ENCODE measurements at regions not wholly inside any gene's neighbourhood (a gene's known extent, or its start where the extent isn't known, plus 50 kb on each side); places are given as distances from the start of the nearest gene placed in this dataset.

- TF ChIP-seq, protein P1, sequence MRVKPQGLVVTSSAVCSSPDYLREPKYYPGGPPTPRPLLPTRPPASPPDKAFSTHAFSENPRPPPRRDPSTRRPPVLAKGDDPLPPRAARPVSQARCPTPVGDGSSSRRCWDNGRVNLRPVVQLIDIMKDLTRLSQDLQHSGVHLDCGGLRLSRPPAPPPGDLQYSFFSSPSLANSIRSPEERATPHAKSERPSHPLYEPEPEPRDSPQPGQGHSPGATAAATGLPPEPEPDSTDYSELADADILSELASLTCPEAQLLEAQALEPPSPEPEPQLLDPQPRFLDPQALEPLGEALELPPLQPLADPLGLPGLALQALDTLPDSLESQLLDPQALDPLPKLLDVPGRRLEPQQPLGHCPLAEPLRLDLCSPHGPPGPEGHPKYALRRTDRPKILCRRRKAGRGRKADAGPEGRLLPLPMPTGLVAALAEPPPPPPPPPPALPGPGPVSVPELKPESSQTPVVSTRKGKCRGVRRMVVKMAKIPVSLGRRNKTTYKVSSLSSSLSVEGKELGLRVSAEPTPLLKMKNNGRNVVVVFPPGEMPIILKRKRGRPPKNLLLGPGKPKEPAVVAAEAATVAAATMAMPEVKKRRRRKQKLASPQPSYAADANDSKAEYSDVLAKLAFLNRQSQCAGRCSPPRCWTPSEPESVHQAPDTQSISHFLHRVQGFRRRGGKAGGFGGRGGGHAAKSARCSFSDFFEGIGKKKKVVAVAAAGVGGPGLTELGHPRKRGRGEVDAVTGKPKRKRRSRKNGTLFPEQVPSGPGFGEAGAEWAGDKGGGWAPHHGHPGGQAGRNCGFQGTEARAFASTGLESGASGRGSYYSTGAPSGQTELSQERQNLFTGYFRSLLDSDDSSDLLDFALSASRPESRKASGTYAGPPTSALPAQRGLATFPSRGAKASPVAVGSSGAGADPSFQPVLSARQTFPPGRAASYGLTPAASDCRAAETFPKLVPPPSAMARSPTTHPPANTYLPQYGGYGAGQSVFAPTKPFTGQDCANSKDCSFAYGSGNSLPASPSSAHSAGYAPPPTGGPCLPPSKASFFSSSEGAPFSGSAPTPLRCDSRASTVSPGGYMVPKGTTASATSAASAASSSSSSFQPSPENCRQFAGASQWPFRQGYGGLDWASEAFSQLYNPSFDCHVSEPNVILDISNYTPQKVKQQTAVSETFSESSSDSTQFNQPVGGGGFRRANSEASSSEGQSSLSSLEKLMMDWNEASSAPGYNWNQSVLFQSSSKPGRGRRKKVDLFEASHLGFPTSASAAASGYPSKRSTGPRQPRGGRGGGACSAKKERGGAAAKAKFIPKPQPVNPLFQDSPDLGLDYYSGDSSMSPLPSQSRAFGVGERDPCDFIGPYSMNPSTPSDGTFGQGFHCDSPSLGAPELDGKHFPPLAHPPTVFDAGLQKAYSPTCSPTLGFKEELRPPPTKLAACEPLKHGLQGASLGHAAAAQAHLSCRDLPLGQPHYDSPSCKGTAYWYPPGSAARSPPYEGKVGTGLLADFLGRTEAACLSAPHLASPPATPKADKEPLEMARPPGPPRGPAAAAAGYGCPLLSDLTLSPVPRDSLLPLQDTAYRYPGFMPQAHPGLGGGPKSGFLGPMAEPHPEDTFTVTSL (CRISPR knock-in tag; IDR thresholded peaks at IDR 0.05; ENCODE audit: borderline replicate concordance), result no peak
- no peak for TF ChIP-seq GZF1 (CRISPR knock-in tag; IDR thresholded peaks at IDR 0.05)
- no peak for TF ChIP-seq ARHGAP35 (CRISPR knock-in tag; IDR thresholded peaks at IDR 0.05; ENCODE audit: borderline replicate concordance)
- TF ChIP-seq PAF1 (CRISPR knock-in tag; IDR thresholded peaks at IDR 0.05), result no peak
- no peak for TF ChIP-seq NR2F6 (IDR thresholded peaks at IDR 0.05)
- no peak for TF ChIP-seq NR2F6 (CRISPR knock-in tag; IDR thresholded peaks at IDR 0.05)
Observed at GRCh38 chr2:78293768-78294167, 731.7 kb upstream of the REG3G start (continued).

DNA sequence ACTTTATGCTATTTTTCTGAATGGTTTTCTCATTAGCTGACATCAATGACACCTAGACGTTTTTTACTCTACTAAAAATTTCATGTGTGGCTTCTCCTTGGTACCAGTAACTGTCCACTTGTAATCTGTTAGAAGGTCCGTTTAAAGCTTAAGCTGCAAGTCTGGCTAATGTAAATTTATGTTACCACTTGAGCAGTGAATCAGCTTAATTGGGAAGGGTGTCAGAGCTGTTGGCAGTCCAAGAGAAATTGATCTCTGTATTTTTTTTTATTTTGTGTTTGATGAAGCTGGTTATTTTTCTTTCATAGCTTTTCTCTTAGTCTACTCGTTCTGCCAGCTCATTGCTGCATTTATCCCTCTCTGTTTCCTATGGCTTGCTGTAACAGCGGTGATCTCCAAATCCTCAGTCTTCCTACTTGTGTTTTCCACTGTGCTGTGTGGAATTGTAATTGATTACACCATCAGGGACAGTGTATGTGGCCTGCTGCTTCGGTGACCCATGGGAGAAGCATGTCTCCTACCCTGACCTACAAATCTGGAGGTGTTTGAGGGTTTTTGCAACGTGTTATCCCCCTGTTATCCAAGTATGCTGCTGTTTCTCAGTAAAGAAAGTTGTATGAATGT lies 724.2 kb upstream of the REG3G start:
- Histone ChIP-seq H2AFZ (ENCODE audit: low read length) (no peak overlapping the region), H3K4me3 (replicated peaks in 1 of 3; ENCODE audit: insufficient read depth in 1 of 3, low read depth in 2 of 3, low read length in 3 of 3) (no peak overlapping the region), H3K27me3 (ENCODE audit: control insufficient read depth in 1 of 2, insufficient read depth in 2 of 2, low read length in 2 of 2) (no peaks in the 10 kb centered on the region), H3K9me3 (ENCODE audit: low read length) (no peaks in the 10 kb centered on the region), H4K20me1 (ENCODE audit: insufficient read depth, low read length) (no peaks in the 10 kb centered on the region), H3K4me1 (ENCODE audit: insufficient read depth, low read length) (peaks cover 6% of the 10 kb centered on the region), H3K79me2 (ENCODE audit: insufficient read depth, low read length) (no peaks in the 10 kb centered on the region), H3K36me3 (replicated peaks in 1 of 2; ENCODE audit: control insufficient read depth in 1 of 2, insufficient read depth in 2 of 2, low read length in 2 of 2) (no peaks in the 10 kb centered on the region), H3K4me2 (ENCODE audit: low read depth, low read length) (no peak overlapping the region), H3K27ac (ENCODE audit: extremely low read length, insufficient read depth, low read length) (no peak overlapping the region), H3K9ac (ENCODE audit: insufficient read depth, low read depth, low read length) (no peak overlapping the region)
- ATAC-seq (no peak), FAIRE-seq (no peak), DNase-seq (ENCODE audit: low spot score) (no peak)
- WGBS (ENCODE audit: low lambda C conversion rate), result 90% methylated on average over 6 of the region's 6 CpGs
- ChIA-PET POLR2A (no interaction called here), CTCF (ENCODE audit: low intra/inter-chr PET ratio, low total read pairs) (no interaction called here)
- BruUV-seq (replicated peaks), result no TSS peak
- intact Hi-C loops (cut with micrococcal nuclease; ENCODE audit: unreplicated experiment), result no loop called here
- in situ Hi-C loops (cut with HindIII; ENCODE audit: extremely low pct_ligation_motif_present, low pct_unique_long_range_greater_than_20kb), result no loop called here
- TF ChIP-seq MATR3 (CRISPR knock-in tag; IDR thresholded peaks at IDR 0.05), result no peak
- TF ChIP-seq ZNF572 (CRISPR knock-in tag; IDR thresholded peaks at IDR 0.05), result no peak
- no peak for TF ChIP-seq SKI (IDR thresholded peaks at IDR 0.05; ENCODE audit: partially characterized antibody)
- TF ChIP-seq TFAP4 (IDR thresholded peaks at IDR 0.05; ENCODE audit: borderline replicate concordance, low read depth), result no peak
- no peak for TF ChIP-seq ZNF574 (CRISPR knock-in tag; IDR thresholded peaks at IDR 0.05)
- no peak for TF ChIP-seq POLR2A (IDR thresholded peaks at IDR 0.05; ENCODE audit: insufficient read depth in 1 of 2, low read depth in 2 of 2, low read length in 2 of 2)
- TF ChIP-seq ZC3H4 (CRISPR knock-in tag; IDR thresholded peaks at IDR 0.05; ENCODE audit: borderline replicate concordance), result no peak
- no peak for TF ChIP-seq THAP11 (CRISPR knock-in tag; IDR thresholded peaks at IDR 0.05)
- TF ChIP-seq SALL2 (CRISPR knock-in tag; IDR thresholded peaks at IDR 0.05), result no peak
- no peak for TF ChIP-seq YY1 (IDR thresholded peaks at IDR 0.05; ENCODE audit: insufficient read depth, insufficient replicate concordance, low read depth, low read length)
- no peak for TF ChIP-seq SP4 (CRISPR knock-in tag; IDR thresholded peaks at IDR 0.05)

Data from HepG2 (cell line).